ENCODE measurements at regions not wholly inside any gene's neighbourhood (a gene's known extent, or its start where the extent isn't known, plus 50 kb on each side); places are given as distances from the start of the nearest gene placed in this dataset.

DNA sequence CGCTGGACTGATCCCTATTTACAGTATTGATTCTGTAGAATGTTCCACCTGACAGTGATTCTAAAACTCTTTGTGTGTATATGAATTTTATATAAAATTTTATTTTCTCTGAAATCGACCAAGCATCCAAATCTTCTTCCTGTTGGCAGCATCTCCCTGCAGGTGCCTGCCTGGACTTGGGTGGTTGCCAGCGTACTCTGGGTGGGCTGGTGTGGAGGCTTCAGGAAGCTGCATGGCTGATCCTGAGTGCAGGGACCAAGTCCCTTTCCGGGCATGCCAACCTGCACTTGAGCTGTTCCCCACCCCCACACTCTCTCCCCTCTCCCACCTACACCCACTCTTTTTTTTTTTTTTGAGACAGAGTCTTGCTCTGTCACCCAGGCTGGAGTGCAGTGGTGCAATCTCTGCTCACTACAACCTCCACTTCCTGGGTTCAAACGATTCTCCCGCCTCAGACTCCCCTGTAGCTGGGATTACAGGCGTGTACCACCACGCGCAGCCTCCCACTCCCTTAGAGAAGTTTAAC lies 53.2 kb upstream of the ALKAL2 start (continued):
- TF ChIP-seq NRF1 (conservative IDR thresholded peaks at IDR 0.05; ENCODE audit: low read depth, low read length), result no peak
- no peak for TF ChIP-seq POLR2AphosphoS5 (IDR thresholded peaks at IDR 0.05; ENCODE audit: low read length)
- TF ChIP-seq ATF7 (IDR thresholded peaks at IDR 0.05; ENCODE audit: low read depth), result no peak
- no peak for TF ChIP-seq RUNX3 (IDR thresholded peaks at IDR 0.05; ENCODE audit: low read length)

Measured in GM12878 (cell line).